GM12872 (cell line): ENCODE measurements at regions not wholly inside any gene's neighbourhood (a gene's known extent, or its start where the extent isn't known, plus 50 kb on each side); places are given as distances from the start of the nearest gene placed in this dataset.

ENCODE experiments used
- CTCF ChIP-seq: IDR thresholded peaks from 3 replicates; pipeline ENCODE4 v1.5.1; 2011; ENCODE audit warnings: low read depth, mild to moderate bottlenecking, low read length, moderate library complexity; ENCODE audit not compliant: insufficient read depth

- no peak for TF ChIP-seq CTCF
These were observed 889.1 kb upstream of the CTNND2 start for GRCh38 chr5:12793373-12793772.

GRCh38 chr5:12780536-12780935 is 876.3 kb upstream of the CTNND2 start:
- no peak for TF ChIP-seq CTCF

GRCh38 chr5:12777342-12777741 is 873.1 kb upstream of the CTNND2 start:
- TF ChIP-seq CTCF = no peak

- TF ChIP-seq CTCF = no peak
These were observed 868.0 kb upstream of the CTNND2 start for GRCh38 chr5:12772276-12772675.

GRCh38 chr5:12759377-12759776 is 855.1 kb upstream of the CTNND2 start:
- no peak for TF ChIP-seq CTCF

- no peak for TF ChIP-seq CTCF
These were observed 852.8 kb upstream of the CTNND2 start for GRCh38 chr5:12757035-12757434.

- TF ChIP-seq CTCF = no peak
These were observed 841.3 kb upstream of the CTNND2 start for GRCh38 chr5:12745537-12745936.

GRCh38 chr5:12743582-12743981 is 839.3 kb upstream of the CTNND2 start:
- TF ChIP-seq CTCF = no peak
